HG02840 (cell line): ENCODE measurements at regions not wholly inside any gene's neighbourhood (a gene's known extent, or its start where the extent isn't known, plus 50 kb on each side); places are given as distances from the start of the nearest gene placed in this dataset.
"Not testable (repeated sequence)": the region's sequence is repeated elsewhere in the genome, so short reads cannot be mapped to it uniquely, and the experiment has no call there.

Source experiments
- ATAC-seq: cut with Tn5 transposase; IDR thresholded peaks from one replicate; pipeline ENCODE4 v1.9.1; 2021; ENCODE audit warnings: mild to moderate bottlenecking, moderate library complexity, moderate number of reproducible peaks; ENCODE audit not compliant: unreplicated experiment, low FRiP score

- no peak for ATAC-seq
These were observed 197.1 kb upstream of the C2CD4B start for GRCh38 chr15:62362144-62362543.

GRCh38 chr15:62362608-62363007, 197.5 kb upstream of the C2CD4B start:
- ATAC-seq, result no peak

DNA sequence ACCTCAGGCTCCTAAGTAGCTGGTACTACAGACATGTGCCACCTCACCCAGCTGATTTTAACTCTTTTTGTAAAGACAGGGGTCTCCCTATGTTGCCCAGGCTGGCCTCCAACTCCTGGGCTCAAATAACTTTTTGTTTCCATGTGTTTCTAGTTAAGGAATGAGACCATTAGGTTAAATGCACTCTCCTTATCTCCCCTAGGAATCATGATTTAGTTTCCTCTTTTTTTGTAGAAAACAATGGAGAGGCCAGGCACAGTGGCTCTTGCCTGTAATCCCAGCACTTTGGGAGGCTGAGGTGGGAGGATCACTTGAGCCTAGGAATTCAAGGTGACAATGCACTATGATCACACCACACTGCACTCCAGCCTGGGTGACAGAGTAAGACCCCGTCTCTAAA, 198.8 kb upstream of the C2CD4B start:
- ATAC-seq, result no peak

- no peak for ATAC-seq
These were observed 200.8 kb upstream of the C2CD4B start for GRCh38 chr15:62365795-62366442.

DNA sequence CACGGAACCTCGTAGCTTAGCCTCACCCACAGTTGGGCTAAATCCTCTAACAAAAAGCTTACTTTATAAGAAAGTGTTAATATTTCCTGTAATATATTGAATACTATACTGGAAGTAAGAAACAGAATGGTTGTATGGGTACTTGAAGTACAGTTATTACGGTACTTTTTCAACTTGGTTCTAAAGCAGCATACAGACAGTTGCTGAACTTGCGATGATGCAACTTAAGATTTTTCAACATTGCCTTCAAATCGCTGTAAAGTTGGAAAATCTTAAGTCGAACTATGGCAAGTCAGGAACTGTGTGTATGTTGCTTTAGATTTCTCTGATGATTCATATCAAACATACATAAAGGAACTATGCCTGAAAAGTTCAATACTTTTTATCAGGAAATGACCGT, 204.4 kb upstream of the C2CD4B start:
- ATAC-seq, result no peak

- ATAC-seq, result not testable (repeated sequence)
These were observed 206.6 kb upstream of the C2CD4B start for GRCh38 chr15:62371683-62372082.

DNA sequence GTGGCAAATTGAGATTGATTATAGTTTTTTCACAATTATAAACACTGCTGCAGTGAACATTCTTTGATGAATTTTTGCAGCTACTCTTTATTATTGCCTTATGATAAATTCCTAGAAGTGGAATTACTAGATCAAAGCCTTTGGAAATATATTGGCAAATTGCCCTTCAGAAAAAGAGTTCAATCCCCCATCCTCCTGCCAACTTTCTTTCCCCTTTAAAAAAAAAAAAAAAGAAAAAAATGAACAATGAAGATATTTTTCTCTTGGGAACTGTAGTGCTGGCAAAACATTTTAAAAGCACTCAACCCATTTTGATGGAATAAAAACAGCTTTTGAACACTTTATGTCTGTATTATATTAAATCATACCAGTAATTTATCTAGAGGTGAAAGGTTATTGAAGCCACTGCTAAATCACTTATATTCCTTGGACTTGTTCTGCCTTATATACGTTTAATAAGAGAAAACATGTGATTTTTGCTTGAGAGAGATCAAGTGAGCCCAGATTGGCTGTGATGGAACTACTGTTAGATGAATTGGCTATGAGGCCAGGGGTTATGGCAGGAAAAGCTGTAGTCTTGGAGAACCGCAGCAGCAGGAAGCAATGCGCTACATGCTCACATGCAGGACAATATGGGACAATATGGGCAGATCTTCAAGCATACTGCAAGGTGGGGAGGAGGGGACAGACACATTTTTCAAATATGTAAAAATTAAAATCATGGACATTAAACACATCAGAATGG, 212.8 kb upstream of the C2CD4B start:
- ATAC-seq, result no peak

DNA sequence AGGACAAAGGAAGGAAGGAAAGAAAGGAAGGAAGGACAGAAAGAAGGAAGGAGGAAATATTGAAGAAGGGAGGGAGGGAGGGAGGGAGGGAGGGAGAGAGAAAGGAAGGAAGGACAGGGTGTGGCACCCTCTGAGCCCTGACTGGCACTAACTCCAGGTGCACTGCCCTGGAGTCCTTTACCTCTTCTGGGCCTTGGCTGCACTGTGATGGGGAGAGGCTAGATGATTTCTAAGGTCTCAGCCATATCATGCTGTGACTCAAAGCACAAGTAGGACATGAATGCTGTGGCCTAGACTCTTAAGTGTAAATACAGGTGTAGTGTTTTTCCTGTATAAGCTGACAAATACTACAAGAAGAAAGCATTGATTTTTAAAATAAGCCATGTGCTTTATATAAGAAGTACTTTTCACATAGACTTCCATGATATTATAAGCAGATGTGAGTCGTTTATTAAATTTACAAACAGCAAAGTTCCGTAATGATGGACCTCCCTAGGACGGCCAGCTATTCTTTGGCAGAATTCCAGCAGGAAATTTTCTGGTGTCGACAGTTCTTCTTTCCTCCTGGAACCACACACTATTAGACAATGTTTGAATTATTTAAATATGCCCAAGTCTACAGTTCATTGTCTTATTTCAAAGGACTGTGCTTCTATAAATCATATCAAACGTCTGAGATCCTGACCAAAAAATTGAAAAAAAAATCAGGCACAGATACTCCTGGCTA, 213.8 kb upstream of the C2CD4B start:
- no peak for ATAC-seq

GRCh38 chr15:62380011-62380410, 214.9 kb upstream of the C2CD4B start:
- no peak for ATAC-seq

DNA sequence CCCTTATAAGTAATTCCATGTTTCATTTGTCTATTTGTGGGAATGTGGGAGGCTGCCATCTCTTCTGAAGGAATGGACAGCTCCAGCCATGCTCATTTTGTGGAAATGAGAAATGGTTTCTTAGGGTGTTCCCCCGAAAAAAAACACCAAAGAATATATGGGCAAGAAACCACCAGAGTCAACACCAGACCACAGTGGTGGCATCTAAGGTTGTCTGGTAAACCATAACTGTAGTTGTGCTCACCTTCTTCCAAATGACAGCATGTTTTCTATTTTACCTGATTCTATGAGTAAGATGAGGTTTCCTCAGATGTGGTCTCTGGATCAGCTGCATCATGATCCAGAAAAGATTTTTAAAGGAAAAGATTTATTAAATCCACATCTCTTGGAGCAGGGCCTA, 217.0 kb upstream of the C2CD4B start:
- ATAC-seq, result no peak

DNA sequence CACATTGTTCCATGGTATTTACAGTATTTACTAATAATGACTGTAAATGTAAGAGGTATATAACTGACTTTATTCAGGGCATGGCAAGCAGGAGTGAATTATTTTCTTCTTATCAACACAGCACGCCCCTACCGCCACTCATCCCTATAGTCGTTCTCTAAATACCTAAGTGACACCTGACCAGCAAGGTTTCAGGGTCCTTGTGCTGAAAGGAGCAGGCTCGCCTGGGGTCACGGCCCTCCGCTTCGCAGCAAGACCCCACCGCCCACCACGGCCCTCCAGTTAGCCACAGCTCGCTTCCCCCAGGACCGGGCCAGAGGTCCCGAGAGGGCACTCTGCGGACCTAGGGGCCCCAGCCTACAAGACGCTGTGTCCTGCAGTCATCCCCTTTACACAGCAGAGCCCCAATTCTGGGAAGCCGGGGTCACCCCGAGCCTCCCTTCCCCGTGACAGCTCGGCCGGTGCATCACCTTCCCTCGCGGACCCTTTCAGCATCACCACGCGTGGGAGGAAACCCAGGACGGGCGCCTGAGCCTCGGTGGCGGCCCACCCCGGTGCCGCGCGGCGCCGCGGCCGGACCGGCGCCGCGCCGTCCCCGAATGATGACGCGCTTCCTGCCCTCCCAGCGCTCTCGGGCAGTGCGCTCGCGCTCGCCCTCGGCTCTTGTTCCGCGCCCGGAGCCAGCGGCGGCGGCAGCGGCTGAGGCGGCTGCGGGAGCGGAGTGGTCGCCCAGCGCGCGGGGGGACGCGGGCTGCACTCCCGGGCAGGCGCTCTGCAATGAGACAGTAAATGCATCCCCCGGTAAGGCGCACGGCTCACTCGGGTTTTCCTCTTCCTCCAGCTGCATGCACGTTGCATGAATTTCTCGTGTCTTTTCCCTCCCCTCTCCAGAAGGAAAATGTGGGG, 225.1 kb upstream of the C2CD4B start, which contains the start of gene TLN2:
TSS of gene TLN2 (plus strand) at position 666 of the 906 bp plus-strand sequence.
- ATAC-seq, result peak; percentile 88

GRCh38 chr15:62390791-62391640, 225.9 kb upstream of the C2CD4B start:
- peak; percentile 28 for ATAC-seq

DNA sequence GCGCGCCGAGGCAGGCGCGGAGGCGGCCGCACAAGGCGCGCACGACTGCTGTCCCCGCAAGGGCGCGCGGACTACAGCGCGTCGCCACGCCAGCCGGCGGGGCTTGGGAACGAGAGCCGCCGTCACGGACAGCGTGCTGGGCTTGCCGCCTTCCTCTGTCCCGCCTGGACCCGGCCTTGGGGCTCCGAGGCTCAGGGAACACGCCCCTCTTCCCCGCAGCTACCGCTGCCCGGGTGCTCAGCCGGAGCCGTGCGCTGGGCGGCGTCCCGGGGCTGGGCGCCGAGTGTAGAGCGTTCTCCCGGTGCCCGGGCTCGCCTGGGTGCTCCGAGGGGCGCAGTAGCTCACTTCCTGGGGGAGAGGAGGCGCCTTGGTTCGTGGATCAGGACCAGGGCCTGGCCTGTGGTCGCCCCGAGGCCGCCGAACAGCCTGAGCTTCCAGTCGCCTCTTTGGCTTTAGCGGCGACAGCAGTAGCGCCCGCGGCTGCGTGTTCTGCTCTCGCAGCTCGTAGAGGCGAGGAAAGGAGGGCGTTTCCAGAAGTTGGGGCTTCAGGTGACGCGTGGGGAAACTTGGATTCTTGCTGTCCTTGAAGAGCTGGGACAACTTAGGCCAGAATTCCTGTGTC, 226.7 kb upstream of the C2CD4B start:
- no peak for ATAC-seq

DNA sequence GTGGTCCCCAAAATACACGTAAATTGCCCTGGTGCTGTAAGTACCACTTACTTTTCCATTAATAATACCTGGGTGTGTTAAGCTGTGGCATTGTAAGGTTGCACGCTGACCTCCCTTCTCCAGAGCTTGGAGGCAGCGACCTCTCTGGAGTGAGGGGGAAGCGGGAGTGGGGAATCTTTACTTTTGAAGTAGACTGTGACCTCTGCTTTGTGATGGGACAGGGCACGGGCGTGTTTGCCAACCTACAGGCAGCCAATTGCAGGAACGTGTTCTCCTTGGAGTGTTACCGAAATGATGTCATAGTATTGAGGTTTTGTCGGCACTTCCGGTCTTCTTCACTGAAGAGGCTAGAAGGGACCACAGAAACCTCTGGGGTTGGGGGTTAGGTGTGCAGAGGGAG, 227.3 kb upstream of the C2CD4B start:
- no peak for ATAC-seq

DNA sequence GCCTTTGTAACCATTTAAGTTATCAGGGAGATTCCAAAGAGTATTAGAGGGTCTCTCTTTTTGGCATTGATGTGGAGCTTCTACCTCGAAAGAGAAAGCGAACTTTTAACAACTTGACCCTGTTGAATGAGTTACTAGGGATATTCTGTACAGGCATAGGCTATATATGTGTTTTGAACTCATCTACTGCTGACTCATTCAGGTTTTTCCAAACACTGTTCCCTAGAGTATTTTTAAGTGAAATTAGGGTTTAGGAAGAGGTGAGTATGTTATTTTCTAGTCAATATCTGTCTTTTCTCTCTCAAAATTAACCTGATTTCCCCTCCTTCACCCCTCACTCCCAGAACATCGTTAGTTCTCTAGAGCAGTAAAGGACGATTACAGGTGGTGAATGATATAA, 228.1 kb upstream of the C2CD4B start:
- ATAC-seq, result no peak

- ATAC-seq, result no peak
These were observed 229.0 kb upstream of the C2CD4B start for GRCh38 chr15:62394079-62394478.

GRCh38 chr15:62400778-62401177, 235.7 kb upstream of the C2CD4B start:
- ATAC-seq, result no peak

GRCh38 chr15:62402687-62403086, 237.6 kb upstream of the C2CD4B start:
- ATAC-seq, result no peak

- no peak for ATAC-seq
These were observed 238.2 kb upstream of the C2CD4B start for GRCh38 chr15:62403164-62403809.
